ENCODE measurements at regions not wholly inside any gene's neighbourhood (a gene's known extent, or its start where the extent isn't known, plus 50 kb on each side); places are given as distances from the start of the nearest gene placed in this dataset.

GRCh38 chr1:219778110-219778509, 150.2 kb downstream of the SLC30A10 start:
- no peaks in the 10 kb centered on the region for H3K9me3 ChIP-seq (ENCODE audit: low read length)
- H3K36me3 ChIP-seq (replicated peaks in 1 of 2; ENCODE audit: control insufficient read depth in 1 of 2, insufficient read depth in 2 of 2, low read length in 2 of 2): no peaks in the 10 kb centered on the region
- in situ Hi-C loops (cut with HindIII; ENCODE audit: extremely low pct_ligation_motif_present, low pct_unique_long_range_greater_than_20kb) (no loop called here), intact Hi-C loops (cut with micrococcal nuclease; ENCODE audit: unreplicated experiment) (no loop called here)
- no TSS peak for BruUV-seq (replicated peaks)
- no peak overlapping the region for H3K27ac ChIP-seq (ENCODE audit: extremely low read length, insufficient read depth, low read length)
- H3K27me3 ChIP-seq (ENCODE audit: control insufficient read depth in 1 of 2, insufficient read depth in 2 of 2, low read length in 2 of 2): no peaks in the 10 kb centered on the region
- no peaks in the 10 kb centered on the region for H3K4me1 ChIP-seq (ENCODE audit: insufficient read depth, low read length)
- ChIA-PET POLR2A (no interaction called here), CTCF (ENCODE audit: low intra/inter-chr PET ratio, low total read pairs) (no interaction called here)
- no peak overlapping the region for H3K4me2 ChIP-seq (ENCODE audit: low read depth, low read length)
- ATAC-seq (no peak), DNase-seq (ENCODE audit: low spot score) (no peak), FAIRE-seq (no peak)
- H4K20me1 ChIP-seq (ENCODE audit: insufficient read depth, low read length): no peaks in the 10 kb centered on the region
- H3K4me3 ChIP-seq (replicated peaks in 1 of 3; ENCODE audit: insufficient read depth in 1 of 3, low read depth in 2 of 3, low read length in 3 of 3): no peak overlapping the region
- H3K9ac ChIP-seq (ENCODE audit: insufficient read depth, low read depth, low read length): no peak overlapping the region
- no peaks in the 10 kb centered on the region for H3K79me2 ChIP-seq (ENCODE audit: insufficient read depth, low read length)
- WGBS (ENCODE audit: low lambda C conversion rate): 0% methylated on average over 3 of the region's 3 CpGs
- TF ChIP-seq ZNF12 (CRISPR knock-in tag; IDR thresholded peaks at IDR 0.05): no peak
- no peak for TF ChIP-seq YEATS2 (CRISPR knock-in tag; IDR thresholded peaks at IDR 0.05; ENCODE audit: borderline replicate concordance)
- no peak for TF ChIP-seq ZNF775 (CRISPR knock-in tag; IDR thresholded peaks at IDR 0.05; ENCODE audit: borderline replicate concordance)
- TF ChIP-seq AGO2 (optimal IDR thresholded peaks at IDR 0.05; ENCODE audit: low read depth, low read length): no peak
- TF ChIP-seq, protein P1, sequence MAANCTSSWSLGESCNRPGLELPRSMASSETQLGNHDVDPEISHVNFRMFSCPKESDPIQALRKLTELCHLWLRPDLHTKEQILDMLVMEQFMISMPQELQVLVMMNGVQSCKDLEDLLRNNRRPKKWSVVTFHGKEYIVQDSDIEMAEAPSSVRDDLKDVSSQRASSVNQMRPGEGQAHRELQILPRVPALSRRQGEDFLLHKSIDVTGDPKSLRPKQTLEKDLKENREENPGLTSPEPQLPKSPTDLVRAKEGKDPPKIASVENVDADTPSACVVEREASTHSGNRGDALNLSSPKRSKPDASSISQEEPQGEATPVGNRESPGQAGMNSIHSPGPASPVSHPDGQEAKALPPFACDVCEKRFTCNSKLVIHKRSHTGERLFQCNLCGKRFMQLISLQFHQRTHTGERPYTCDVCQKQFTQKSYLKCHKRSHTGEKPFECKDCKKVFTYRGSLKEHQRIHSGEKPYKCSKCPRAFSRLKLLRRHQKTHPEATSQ (CRISPR knock-in tag; IDR thresholded peaks at IDR 0.05; ENCODE audit: borderline replicate concordance): no peak
- TF ChIP-seq ZNF570 (CRISPR knock-in tag; IDR thresholded peaks at IDR 0.05; ENCODE audit: borderline replicate concordance): no peak
- TF ChIP-seq, protein P2, sequence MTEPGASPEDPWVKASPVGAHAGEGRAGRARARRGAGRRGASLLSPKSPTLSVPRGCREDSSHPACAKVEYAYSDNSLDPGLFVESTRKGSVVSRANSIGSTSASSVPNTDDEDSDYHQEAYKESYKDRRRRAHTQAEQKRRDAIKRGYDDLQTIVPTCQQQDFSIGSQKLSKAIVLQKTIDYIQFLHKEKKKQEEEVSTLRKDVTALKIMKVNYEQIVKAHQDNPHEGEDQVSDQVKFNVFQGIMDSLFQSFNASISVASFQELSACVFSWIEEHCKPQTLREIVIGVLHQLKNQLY (CRISPR knock-in tag; IDR thresholded peaks at IDR 0.05): no peak
- H2AFZ ChIP-seq (ENCODE audit: low read length): no peak overlapping the region

- H3K27me3 ChIP-seq (ENCODE audit: control insufficient read depth in 1 of 2, insufficient read depth in 2 of 2, low read length in 2 of 2): no peaks in the 10 kb centered on the region
- no peaks in the 10 kb centered on the region for H4K20me1 ChIP-seq (ENCODE audit: insufficient read depth, low read length)
- H3K4me3 ChIP-seq (replicated peaks in 1 of 3; ENCODE audit: insufficient read depth in 1 of 3, low read depth in 2 of 3, low read length in 3 of 3): no peak overlapping the region
- no peaks in the 10 kb centered on the region for H3K79me2 ChIP-seq (ENCODE audit: insufficient read depth, low read length)
- no peak overlapping the region for H3K4me2 ChIP-seq (ENCODE audit: low read depth, low read length)
- no peak for DNase-seq (ENCODE audit: low spot score)
- ChIA-PET POLR2A (no interaction called here), CTCF (ENCODE audit: low intra/inter-chr PET ratio, low total read pairs) (no interaction called here)
- in situ Hi-C loops (cut with HindIII; ENCODE audit: extremely low pct_ligation_motif_present, low pct_unique_long_range_greater_than_20kb) (no loop called here), intact Hi-C loops (cut with micrococcal nuclease; ENCODE audit: unreplicated experiment) (no loop called here)
- no TSS peak for BruUV-seq (replicated peaks)
- H3K36me3 ChIP-seq (replicated peaks in 1 of 2; ENCODE audit: control insufficient read depth in 1 of 2, insufficient read depth in 2 of 2, low read length in 2 of 2): no peaks in the 10 kb centered on the region
- H3K9me3 ChIP-seq (ENCODE audit: low read length): no peaks in the 10 kb centered on the region
- no peak overlapping the region for H3K9ac ChIP-seq (ENCODE audit: insufficient read depth, low read depth, low read length)
- no peak overlapping the region for H2AFZ ChIP-seq (ENCODE audit: low read length)
- H3K4me1 ChIP-seq (ENCODE audit: insufficient read depth, low read length): no peaks in the 10 kb centered on the region
- no peak overlapping the region for H3K27ac ChIP-seq (ENCODE audit: extremely low read length, insufficient read depth, low read length)
- FAIRE-seq: no peak
- no peak for ATAC-seq
- WGBS (ENCODE audit: low lambda C conversion rate): 45% methylated on average over 2 of the region's 2 CpGs
- TF ChIP-seq ZBTB7B (CRISPR knock-in tag; IDR thresholded peaks at IDR 0.05): no peak
- TF ChIP-seq KLF11 (CRISPR knock-in tag; IDR thresholded peaks at IDR 0.05): no peak
Observed at GRCh38 chr1:219774386-219774785, 154.0 kb downstream of the SLC30A10 start.

Measured in HepG2 (cell line).